ENCODE measurements at regions not wholly inside any gene's neighbourhood (a gene's known extent, or its start where the extent isn't known, plus 50 kb on each side); places are given as distances from the start of the nearest gene placed in this dataset.

DNA sequence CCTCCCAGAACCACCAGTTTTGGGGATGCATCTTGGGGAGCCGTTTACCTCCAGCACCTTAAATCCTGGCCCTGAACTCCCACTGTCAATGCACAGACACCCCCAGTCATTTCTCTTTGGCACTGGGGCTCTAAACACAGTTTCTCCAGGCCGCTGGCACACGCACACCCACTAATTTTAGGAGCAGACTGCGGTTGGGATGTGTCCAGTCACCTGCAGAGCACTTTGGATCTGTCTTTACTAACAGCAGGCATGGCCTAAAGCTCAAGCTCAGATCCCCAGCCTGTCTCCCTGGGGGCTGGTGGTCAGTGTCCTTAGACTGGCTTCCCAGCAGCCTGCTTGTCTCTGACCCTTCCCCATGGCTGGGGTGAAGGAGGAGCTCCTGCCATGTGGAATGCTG lies 49.9 kb downstream of the SYNE3 start:
- DNase-seq (ENCODE audit: low read depth, low spot score) = no peak

DNA sequence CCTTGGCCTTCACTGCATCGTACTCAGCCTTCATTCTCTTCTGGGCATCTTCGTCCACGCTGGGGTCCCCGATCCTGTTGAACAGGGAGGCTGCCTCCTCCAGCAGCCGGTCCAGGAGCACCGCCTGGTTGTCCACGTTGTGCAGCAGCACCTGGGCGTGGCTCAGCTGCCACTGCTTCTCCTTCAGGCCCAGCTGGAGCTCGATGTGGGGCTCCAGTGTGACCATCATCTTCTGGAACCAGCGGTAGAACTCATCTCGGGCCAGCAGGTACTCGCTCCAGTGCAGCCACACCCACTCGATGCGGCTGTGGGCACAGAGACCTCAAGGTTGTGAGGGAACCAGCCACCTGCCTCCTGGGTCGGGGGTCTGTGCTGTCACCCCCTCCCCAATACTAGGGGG lies 50.5 kb downstream of the SYNE3 start:
- DNase-seq (ENCODE audit: low read depth, low spot score) = no peak

DNA sequence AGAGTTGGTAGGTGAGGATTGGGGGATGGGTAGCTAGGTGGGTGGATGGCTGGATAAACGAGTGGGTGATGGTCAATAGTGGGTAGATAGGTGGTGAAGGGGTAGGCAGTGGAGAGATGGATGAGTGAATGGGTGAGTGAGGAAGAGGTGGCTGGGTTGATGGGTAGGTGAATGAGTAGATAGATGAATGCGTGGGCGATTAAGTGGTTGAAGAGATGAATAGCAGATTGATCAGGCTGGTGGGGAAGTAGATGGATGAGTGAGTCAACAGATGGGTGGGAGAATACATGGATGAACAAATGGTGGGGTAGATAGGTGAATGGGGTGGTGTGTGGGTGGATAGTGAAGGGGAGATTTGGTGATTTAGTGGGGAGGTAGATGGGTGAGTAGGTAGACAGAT lies 51.1 kb downstream of the SYNE3 start:
- DNase-seq (ENCODE audit: low read depth, low spot score) = no peak

DNA sequence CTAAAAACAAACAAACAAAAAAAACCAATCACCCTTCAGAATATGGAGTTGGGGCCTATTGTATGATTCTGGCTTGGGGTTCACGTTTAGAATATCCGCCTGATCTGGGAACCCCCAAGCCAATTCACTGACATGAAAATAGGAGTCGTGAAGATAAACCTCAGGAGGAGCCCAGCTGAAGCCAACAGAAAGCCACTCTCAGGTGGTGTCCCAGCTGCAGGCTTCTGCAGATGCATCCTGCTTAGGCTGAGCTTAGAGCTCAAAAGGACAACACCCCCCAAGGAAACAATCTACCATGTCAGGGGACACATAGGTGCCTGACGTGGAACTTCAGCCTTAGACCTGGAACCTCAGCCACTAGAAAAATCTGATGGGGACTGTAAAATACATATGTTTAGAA lies 51.9 kb downstream of the SYNE3 start:
- DNase-seq (ENCODE audit: low read depth, low spot score) = no peak

DNA sequence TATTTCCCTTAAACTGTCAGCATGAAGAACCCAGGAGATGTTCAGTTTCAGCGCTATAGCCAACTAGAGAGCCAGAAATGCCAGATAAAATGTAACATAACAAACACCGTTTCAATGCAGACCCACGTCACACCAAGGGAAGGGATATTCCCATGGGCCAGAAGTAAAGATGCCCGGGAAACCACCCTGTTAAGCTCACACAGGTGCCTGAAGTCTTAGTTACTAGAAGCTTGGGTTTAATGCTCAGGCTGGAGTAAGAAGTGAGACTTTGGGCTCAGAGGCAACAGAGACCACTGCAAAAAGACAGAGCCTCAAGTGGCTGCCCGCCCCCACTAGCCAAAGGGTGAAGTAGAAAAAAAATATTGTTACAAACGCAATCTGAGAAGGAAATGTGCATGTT lies 52.3 kb downstream of the SYNE3 start:
- no peak for DNase-seq (ENCODE audit: low read depth, low spot score)

DNA sequence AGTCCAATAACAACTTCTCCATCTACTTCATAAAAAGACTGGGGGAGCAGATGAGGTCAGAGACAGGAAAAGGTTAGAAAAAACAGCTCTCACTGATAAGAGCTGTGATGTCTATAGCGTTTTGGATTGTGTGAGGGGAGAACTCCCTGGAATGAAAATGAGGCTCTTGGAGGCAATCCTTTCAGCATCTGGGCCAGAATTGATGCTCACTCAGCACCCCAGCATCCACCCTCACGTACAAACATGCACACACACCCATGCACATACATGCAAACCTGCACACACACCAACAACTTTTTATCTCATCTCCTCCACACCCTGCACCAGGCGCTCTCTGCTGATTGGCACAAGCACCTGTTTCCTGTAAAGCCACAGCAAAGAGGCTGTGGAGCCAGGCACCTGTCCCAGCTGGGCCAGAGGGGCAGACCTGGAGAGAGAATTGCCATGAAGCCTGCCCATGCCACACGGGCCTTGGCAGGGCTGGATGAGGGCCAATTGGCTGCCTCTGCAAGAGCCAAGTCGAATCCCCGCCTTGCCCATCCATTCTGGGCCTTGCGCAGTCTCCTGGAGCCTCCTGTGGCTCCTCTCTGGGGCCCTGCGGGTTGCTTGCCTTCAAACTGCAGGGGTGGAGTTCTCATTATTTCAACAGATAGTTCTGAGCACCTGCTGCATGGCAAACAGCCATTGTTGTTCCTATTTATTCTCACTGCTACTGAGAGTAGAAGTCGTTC lies 53.1 kb downstream of the SYNE3 start:
- no peak for DNase-seq (ENCODE audit: low read depth, low spot score)

DNA sequence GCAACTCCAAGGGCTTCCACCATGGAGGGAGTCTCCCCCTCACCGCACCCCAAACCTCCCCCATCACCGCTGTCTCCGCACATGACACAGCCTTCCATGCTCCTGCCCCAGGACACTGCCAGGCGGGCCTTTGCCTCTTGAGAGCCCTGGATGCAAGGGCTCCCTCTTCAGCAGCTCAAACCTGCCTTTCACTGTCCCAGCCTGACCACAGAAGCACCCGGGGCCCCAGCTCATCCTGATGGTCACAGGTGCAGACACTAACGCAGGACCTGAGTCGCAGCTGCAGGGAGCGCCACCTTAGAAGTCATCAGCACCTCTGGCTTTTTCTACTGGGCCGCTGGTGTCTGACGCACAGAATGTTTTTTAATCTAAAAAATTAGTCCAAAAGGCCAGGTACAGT lies 54.0 kb downstream of the SYNE3 start:
- DNase-seq (ENCODE audit: low read depth, low spot score) = no peak

DNA sequence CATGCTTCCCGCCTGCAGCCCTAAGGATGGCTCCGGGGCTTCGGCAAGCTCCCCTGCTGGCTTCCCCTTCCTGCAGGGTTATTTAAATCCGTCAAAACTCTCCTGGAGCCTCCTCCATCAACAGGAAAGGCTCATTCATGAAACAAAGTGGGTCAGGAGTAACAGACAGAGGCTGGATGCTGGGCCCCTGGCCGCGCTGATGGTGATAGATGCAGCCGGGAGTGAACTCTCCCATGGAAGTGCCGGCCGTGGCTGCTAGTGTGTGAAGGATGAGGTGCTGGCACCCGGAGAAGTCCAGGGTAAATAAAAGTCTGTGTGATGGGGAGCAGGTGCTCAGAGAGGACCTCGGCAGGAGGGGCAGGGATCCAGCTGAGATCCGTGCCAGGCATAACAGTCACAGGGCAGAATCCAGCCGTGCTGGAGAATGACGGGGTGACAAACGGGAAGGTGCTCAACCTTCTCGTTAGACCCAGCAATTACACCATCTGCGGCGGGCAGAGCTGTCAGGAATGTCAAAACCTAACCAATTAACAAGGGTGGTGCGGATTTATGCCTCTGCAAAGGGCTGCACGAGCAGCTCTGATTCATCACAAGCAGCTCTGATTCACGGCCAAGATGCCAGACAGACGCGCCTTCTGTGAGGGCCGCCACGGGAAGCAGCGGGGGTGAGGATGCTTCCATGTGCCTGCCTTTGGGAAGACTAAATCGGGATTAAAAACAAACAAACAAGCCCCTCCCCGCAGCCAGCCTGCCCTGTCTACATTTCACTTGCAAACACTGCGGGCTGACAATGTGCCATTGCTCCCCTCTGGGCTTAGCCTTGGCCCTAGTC lies 55.6 kb downstream of the SYNE3 start:
- no peak for DNase-seq (ENCODE audit: low read depth, low spot score)

DNA sequence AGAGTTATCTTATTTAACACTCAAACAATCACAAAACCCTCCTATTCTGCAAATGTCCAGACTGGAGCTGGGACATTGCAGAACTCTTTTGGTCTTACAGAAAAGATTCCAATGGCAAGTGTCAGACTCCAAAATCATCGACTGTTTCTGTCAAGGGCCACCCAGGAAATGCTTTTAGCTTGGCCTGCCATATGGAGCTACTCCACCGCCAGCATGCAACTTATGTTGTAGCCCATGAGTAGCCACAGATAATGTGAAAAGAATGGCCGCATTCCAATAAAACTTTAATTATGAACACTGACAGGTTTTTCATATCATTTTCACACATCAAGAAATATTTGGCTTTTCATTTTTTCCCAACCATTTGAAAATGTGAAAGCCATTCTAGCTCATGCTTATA lies 57.5 kb downstream of the SYNE3 start:
- no peak for DNase-seq (ENCODE audit: low read depth, low spot score)

DNA sequence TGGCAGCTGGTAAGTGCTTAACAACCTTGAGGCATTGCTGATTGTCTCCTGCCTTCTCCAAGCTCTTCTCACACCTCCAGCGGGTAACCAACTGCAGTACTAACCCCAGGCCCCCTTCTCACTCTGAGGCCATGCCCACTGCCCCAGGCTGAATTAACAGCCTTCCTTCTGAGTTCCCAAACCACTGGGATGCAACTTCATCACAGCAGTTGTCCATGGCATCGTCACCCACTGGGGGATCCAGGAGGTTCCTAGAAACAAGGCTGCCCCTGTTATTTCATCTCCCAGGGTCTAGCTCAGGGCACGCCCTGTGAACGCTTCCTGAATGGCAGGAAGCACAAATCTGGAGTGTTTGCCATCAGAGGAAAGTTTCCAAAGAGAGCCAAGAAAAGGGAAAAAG lies 58.0 kb downstream of the SYNE3 start:
- no peak for DNase-seq (ENCODE audit: low read depth, low spot score)

DNA sequence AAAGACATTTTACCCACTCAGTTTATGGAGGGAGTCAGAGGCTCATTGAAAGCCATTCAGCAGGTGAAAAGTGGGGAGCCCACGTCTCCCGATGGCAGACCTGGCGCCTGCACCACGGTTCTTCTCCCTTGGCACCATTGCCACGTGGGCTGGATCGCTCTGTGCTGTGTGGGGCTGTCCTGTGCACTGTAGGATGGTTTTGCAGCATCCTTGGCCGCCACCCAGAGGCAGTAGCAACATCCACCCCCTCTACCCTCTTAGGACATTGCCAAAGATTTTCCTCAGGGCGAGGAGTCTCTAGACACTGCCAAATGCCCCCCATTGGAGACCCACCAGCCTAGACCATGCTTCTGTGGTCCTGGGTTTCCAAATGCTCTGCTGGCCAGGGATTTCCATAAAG lies 60.2 kb downstream of the SYNE3 start:
- DNase-seq (ENCODE audit: low read depth, low spot score) = no peak

DNA sequence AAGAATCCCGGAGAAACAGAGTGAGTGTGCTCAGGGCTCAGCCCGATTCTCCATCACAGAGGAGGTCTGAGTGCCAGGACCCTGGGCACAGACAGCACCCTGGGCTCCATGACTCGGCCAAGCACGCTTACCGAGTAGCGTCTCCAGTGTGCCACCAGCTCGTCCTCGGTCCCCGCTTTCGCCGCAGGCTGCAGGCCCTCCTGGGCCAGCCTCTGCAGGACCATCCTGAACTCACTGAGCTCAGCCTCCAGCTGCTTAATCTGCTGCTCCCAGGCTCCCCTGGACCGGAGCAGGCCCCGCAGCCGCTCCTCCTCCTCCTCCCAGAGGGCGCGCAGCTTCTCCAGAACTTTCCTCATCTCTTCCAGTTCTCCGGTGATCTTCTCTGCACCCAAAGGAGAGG lies 61.2 kb downstream of the SYNE3 start:
- no peak for DNase-seq (ENCODE audit: low read depth, low spot score)

DNA sequence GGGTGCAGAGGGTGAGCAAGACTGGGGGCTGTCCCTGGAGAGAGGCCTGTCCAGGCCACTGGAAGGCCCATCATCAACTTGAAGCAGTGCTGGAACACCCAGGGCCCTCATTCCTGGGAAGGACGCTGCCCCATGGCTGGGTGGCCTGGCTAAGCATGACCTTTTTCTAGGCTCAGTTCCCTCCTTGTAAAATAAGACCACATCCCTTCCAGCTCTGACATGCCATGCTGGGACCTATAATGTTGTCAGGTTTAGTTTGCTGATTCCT lies 62.8 kb downstream of the SYNE3 start:
- DNase-seq (ENCODE audit: low read depth, low spot score) = no peak

DNA sequence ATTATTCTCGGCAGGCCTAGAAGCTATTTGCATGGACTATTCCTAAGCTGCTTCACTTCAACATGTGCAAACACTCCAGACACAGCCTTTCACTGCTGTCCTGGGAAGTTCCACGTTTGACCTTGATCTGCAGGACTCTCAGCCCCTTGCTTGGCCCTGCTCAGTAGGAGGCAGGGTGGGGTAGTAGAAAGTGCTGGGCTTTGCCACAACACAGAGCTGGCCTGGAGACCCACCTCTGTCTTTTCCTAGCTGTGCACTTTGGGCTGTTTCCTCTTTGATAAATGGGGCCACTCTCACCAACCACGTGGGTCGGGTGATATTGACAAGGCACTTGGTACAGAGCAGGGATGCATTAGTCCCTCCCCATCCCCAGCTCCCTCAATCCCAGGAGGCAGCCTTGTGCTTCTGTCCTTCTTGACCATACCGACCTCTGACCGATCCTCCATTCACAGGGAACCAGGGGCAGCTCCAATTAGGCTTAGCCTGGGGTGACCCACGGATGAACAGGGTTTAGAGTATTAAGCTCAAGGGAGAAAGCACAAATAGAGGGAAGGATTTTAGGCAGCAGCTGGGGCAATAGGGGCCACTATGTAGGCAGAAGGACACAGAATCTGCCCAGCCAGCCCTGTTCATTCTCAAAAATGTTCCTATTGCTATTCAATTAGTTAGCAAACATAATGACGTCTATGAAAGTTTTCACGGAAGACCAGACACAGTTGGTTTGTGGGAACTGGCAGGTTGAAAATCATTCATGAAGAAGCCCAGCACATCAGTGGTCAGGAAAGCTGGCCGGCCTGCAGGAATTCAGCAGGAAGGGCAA lies 63.3 kb downstream of the SYNE3 start:
- DNase-seq (ENCODE audit: low read depth, low spot score) = no peak

DNA sequence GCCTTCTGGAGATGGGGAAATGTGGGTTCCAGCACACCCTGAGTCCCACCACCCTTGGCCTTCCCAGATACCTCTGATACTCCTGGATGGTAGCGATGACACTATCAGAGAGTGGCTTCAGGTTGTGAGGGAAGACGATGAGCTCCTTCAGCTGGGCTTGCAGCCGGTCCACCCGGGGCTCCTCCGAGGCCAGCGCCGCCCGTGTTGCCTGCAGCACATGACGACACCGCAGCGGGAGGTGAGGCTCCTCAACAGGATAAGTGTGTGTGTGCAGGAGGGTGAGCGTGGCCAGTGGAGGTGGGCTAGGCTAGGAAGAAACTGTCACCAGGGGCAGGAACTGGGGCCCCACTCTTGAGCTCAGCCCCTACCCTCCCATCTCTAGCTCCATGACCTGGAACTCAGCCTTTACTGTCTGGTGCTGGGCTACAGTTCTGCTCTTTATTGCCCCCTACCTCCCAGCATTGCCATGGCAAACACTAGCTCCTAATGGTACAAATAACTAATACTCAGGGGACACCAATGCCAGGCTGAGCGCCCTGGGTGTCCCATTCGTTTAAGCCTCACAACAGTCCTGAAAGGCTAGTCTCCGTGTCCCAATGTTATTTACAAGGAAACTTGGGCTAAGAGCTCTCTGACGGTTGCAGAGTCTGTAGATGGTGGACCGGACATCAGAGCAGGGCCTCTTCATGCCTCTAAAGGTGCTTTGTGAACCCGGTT lies 64.1 kb downstream of the SYNE3 start:
- no peak for DNase-seq (ENCODE audit: low read depth, low spot score)

DNA sequence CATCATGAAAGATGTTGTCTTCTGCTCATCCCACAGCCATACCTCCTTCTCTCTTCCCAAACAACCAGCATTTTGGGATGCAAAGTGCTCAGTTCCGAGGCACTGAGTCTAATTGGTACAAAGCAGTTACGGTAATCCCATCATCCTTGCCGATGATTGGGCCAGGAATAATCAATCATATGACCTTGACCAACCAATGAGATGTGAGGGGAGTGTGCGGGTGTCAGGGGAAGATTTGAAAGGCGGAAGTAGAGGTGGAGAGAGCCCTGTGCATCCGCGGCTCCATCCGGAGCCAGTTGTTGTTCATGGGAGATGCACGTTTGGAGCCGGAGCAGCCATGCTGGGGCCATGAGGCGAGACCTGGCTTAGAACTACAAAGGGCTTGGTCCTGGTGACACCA lies 67.3 kb downstream of the SYNE3 start:
- DNase-seq (ENCODE audit: low read depth, low spot score) = no peak

DNA sequence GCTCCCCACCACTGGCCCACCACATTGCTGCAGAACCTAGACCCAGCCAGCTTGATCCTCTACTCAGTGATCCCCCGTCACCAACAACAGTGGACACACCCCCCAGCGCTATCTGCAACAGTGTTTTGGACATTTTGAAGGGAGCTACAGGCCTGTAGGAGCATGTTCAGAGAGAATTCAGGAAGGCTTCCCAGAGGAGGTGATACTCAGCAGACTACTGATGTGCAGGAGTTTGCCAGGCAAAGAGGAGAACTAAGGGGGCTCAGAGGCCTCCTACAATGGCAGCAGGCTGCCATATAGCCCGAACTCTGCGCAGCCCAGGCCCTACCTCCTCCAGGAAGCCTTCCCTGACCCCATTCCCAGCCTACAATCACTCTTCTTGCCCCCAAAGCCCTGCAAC lies 70.0 kb downstream of the SYNE3 start:
- DNase-seq (ENCODE audit: low read depth, low spot score) = no peak

DNA sequence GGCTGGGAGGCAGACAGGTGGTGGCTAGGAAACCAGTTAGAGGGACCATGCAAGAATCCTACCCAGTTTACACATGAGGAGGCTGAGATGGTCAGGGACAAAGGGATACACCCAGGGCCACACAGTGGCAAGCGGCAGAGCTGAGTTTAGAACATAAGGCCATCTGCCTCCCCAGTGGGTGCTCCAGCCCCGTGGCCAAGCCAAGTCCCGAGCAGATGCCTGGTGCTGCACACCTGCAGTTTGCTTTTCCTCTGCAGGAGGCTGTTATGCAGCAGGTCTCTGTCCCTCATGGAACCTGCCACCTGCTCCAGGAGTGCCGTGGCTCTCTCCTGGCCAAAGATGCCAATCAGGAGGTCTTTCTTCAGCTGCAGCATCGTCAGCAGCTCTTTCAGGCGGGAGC lies 70.8 kb downstream of the SYNE3 start:
- DNase-seq (ENCODE audit: low read depth, low spot score) = no peak

DNA sequence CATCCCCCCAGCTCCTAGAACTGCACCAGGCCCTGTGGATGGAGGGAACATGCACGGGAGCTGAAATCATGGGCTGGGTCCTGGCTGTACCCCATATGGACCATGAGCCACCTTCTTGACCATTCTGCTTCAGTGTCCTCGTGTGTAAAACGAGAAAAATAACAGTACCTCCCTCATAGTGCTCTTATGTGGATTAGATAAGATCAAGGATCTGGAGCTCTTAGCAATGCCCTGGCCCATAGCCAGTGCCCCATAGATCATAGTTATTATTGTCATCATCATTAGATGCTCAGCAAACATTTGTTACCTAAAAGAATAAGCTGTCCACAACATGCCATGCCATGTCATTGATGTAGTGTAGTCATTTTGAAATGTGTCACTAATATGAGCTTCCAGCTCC lies 71.3 kb downstream of the SYNE3 start:
- no peak for DNase-seq (ENCODE audit: low read depth, low spot score)

DNA sequence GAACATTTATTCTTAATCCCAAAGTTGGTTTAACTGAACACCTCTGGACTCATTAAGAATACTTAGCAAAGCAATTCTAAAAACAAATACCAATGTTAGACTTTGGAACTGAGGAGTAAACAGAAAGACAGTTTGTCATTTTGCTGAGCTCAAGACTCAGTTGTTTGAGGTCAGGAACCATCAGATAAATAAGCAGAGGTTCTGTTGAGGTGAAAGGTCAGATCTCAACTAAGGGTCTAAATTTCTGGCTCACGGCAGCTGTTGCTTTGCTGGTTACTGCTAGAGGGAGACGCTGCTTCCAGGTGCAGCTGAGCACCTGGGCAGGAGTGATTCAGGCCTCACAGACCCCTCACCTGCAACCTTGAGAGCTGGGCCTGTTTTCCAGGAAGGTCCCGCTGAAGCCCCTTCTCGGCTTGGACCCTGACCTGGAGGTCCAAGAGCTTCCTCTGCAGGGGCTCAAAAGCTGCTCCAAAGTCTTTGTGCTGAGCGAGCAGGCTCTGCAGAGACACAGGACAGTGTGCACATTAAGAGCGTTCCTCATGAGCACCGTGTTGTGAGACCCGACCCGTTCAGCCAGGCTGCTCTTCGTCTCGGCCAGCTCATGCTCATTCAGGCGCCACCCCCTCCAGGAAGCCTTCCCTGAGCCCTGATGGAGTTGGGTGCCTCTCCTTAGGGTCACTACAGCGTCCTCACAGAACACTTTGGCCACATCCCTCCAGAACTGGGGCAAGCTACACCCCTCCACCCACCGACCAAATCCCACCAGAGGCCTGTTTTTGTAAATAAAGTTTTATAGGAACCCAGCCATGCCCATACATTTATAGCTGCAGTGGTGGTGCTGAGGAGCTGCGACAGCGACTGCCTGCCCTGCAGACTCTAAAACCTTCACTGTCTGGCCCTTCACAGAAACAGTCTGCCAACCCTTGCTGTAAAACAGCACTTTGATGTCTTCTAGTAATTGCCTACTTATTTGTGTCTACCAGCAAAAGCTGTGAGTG lies 72.0 kb downstream of the SYNE3 start:
- DNase-seq (ENCODE audit: low read depth, low spot score) = no peak

DNA sequence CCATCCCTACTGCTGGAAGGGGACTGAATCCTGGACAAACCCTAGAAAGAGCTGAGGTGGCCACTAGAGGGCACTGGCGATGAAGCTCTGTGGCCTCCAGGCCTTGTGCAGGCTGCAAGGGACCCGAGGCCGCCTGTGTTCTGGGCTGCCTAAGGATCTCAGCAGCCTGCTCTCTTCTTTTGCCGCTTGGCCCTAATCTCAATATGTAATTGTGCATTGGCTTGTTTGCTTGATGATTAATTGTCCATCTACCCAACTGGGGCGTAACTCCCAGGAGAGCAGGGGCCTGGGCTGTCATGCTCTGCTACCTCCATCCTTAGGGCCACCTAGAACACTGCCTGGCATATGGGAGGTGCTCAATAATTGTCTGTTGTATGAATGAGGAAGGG lies 73.8 kb downstream of the SYNE3 start:
- peak; percentile 48 for DNase-seq (ENCODE audit: low read depth, low spot score)
